Bronchial epithelial cell (primary cell): ENCODE measurements at regions not wholly inside any gene's neighbourhood (a gene's known extent, or its start where the extent isn't known, plus 50 kb on each side); places are given as distances from the start of the nearest gene placed in this dataset.

Experiments used
- DNase-seq: peaks from one replicate; pipeline ENCODE4 v3.0.0-alpha.2; 2010; ENCODE audit warnings: low read depth
- FAIRE-seq: peaks from 2 replicates; lab custom pipeline; 2011; peaks lifted over from hg19 to GRCh38; lab: Jason Lieb, UNC
- H3K27me3 ChIP-seq: 2 replicates; pipeline ENCODE4 v1.5.1; 2011; ENCODE audit warnings: low read length; ENCODE audit not compliant: control insufficient read depth, insufficient read depth
- H3K36me3 ChIP-seq: 2 replicates; pipeline ENCODE4 v1.5.1; 2011; ENCODE audit warnings: low read length; ENCODE audit not compliant: control insufficient read depth, insufficient read depth
- H3K4me3 ChIP-seq: 2 replicates; pipeline ENCODE4 v1.5.1; 2011; ENCODE audit warnings: mild to moderate bottlenecking, low read depth, low read length, control low read depth
- TF ChIP-seq, protein P1 (sequence below): IDR thresholded peaks from 2 replicates; pipeline ENCODE4 v1.5.1; 2011; ENCODE audit warnings: mild to moderate bottlenecking, moderate library complexity, low read length, control low read depth, inconsistent platforms; ENCODE audit not compliant: insufficient read depth, severe bottlenecking

GRCh38 chr1:25111706-25112105, 120.6 kb downstream of the SYF2 start:
- Histone ChIP-seq H3K27me3 (peaks cover 3% of the 10 kb centered on the region), H3K36me3 (no peaks in the 10 kb centered on the region), H3K4me3 (no peak overlapping the region)
- FAIRE-seq (no peak), DNase-seq (peak; percentile 26)
- TF ChIP-seq, protein P1, sequence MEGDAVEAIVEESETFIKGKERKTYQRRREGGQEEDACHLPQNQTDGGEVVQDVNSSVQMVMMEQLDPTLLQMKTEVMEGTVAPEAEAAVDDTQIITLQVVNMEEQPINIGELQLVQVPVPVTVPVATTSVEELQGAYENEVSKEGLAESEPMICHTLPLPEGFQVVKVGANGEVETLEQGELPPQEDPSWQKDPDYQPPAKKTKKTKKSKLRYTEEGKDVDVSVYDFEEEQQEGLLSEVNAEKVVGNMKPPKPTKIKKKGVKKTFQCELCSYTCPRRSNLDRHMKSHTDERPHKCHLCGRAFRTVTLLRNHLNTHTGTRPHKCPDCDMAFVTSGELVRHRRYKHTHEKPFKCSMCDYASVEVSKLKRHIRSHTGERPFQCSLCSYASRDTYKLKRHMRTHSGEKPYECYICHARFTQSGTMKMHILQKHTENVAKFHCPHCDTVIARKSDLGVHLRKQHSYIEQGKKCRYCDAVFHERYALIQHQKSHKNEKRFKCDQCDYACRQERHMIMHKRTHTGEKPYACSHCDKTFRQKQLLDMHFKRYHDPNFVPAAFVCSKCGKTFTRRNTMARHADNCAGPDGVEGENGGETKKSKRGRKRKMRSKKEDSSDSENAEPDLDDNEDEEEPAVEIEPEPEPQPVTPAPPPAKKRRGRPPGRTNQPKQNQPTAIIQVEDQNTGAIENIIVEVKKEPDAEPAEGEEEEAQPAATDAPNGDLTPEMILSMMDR = no peak

DNA sequence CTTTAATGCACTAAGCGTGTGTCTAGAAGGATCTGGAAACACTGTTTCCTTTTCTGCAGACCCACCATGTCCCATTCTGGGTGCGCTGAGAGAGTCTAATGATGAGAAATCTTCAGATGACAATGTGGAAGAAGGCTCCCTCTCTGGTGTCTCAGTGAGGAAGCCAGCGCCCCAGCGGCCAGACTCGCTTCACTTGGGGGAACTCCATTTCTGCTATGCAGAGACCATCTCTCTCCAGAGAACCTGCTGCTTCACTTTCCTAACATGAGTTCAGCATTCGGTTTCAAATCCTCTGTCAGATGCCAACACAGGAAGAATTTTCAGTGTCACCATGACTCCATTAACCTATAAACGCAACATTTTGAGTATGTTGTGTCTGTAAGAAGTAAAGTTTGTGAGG, 121.8 kb downstream of the SYF2 start:
- Histone ChIP-seq H3K4me3 (no peak overlapping the region), H3K36me3 (no peaks in the 10 kb centered on the region), H3K27me3 (peaks cover 4% of the 10 kb centered on the region)
- TF ChIP-seq, protein P1 = no peak
- FAIRE-seq = no peak
- DNase-seq = no peak

DNA sequence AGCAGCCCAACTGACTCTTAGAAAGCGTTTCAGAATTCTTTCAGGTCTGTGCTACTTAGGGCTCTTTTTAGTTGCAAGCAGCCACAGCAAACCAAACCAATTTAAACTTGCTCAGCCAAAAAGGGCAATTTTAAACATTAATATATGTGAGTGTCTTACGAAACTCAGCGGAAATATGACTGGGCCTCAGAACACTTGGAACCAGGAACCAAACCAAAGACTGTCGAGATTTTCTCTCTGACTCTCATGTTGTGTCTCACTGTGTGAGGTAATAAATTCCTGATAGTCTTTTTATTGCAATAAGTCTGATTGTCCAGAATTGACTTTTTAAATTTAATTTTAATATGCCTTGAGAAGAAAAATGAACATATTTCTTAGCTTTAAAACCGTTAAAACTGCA, 122.3 kb downstream of the SYF2 start:
- no peak for FAIRE-seq

DNA sequence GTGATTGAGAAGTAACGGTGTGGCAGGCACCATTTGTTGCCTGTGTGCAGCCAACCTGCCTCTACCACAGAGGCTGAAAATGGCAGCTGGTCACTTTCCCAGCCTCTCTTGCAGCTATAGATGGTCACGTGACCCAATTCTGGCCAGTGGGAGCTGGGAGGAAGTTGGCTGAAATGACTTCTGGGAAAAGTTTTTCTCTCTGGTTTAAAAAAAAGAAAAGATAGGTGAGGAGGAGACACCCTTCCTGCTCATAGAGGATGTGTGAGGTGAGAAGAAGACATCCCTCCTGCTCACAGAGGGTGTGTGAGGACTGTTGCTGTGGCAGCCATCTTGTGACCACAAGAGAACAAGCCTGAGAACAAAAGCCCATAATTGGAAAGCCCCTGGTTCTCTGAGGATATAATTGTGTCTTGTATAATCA, 122.8 kb downstream of the SYF2 start:
- Histone ChIP-seq H3K36me3 (no peaks in the 10 kb centered on the region), H3K27me3 (peaks cover 4% of the 10 kb centered on the region), H3K4me3 (no peak overlapping the region)
- DNase-seq (no peak), FAIRE-seq (no peak)
- TF ChIP-seq, protein P1 = no peak

More for the DNA sequence above, 122.3 kb downstream of the SYF2 start:
- TF ChIP-seq, protein P1 = no peak
- Histone ChIP-seq H3K27me3 (peaks cover 4% of the 10 kb centered on the region), H3K36me3 (no peaks in the 10 kb centered on the region), H3K4me3 (no peak overlapping the region)
- no peak for DNase-seq

- DNase-seq (no peak), FAIRE-seq (peak; percentile 70)
- Histone ChIP-seq H3K4me3 (no peak overlapping the region), H3K36me3 (no peaks in the 10 kb centered on the region), H3K27me3 (peaks cover 4% of the 10 kb centered on the region)
- TF ChIP-seq, protein P1 = no peak
Measured at GRCh38 chr1:25107643-25108010, 124.7 kb downstream of the SYF2 start.

GRCh38 chr1:25106976-25107642, 125.2 kb downstream of the SYF2 start:
- Histone ChIP-seq H3K4me3 (no peak overlapping the region), H3K27me3 (peaks cover 4% of the 10 kb centered on the region), H3K36me3 (no peaks in the 10 kb centered on the region)
- TF ChIP-seq, protein P1 = no peak
- FAIRE-seq = peak; percentile 18
- DNase-seq = no peak
